ENCODE measurements at regions not wholly inside any gene's neighbourhood (a gene's known extent, or its start where the extent isn't known, plus 50 kb on each side); places are given as distances from the start of the nearest gene placed in this dataset.
"Not testable (repeated sequence)": the region's sequence is repeated elsewhere in the genome, so short reads cannot be mapped to it uniquely, and the experiment has no call there.

DNA sequence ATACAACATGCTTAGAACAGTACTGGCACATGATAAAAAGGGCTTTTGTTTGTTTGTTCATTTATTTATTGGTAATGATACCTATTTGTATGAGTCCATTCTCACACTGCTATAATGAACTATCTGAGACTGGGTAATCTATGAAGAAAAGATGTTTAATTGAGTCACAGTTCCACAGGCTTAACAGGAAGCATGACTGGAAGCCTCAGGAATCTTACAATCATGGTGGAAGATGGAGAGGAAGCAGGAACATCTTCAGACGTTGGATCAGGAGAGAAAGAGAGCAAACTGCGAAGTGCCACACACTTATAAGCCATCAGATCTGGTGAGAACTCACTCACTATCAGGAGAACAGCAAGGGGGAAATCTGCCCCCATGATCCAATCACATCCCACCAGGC lies 847.7 kb downstream of the CDH18 start:
- intact Hi-C loops (cut with DNase I) = no loop called here
- 43 to 77% (median 62%) methylated on average over 2 of the region's 2 CpGs for WGBS, 4 donors
- H3K4me1 ChIP-seq (replicated peaks in 1 of 2) = no peaks in the 10 kb centered on the region
- H3K36me3 ChIP-seq (replicated peaks in 1 of 2) = no peaks in the 10 kb centered on the region
- H3K27ac ChIP-seq = no peak overlapping the region
- DNase-seq = no peak
- H3K9me3 ChIP-seq (replicated peaks in 1 of 3) = no peaks in the 10 kb centered on the region
- H3K27me3 ChIP-seq = no peaks in the 10 kb centered on the region
- TF ChIP-seq POLR2A (IDR thresholded peaks at IDR 0.05) = no peak
- TF ChIP-seq, protein P1, sequence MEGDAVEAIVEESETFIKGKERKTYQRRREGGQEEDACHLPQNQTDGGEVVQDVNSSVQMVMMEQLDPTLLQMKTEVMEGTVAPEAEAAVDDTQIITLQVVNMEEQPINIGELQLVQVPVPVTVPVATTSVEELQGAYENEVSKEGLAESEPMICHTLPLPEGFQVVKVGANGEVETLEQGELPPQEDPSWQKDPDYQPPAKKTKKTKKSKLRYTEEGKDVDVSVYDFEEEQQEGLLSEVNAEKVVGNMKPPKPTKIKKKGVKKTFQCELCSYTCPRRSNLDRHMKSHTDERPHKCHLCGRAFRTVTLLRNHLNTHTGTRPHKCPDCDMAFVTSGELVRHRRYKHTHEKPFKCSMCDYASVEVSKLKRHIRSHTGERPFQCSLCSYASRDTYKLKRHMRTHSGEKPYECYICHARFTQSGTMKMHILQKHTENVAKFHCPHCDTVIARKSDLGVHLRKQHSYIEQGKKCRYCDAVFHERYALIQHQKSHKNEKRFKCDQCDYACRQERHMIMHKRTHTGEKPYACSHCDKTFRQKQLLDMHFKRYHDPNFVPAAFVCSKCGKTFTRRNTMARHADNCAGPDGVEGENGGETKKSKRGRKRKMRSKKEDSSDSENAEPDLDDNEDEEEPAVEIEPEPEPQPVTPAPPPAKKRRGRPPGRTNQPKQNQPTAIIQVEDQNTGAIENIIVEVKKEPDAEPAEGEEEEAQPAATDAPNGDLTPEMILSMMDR (IDR thresholded peaks at IDR 0.05) = no peak
- H3K4me3 ChIP-seq = no peak overlapping the region

DNA sequence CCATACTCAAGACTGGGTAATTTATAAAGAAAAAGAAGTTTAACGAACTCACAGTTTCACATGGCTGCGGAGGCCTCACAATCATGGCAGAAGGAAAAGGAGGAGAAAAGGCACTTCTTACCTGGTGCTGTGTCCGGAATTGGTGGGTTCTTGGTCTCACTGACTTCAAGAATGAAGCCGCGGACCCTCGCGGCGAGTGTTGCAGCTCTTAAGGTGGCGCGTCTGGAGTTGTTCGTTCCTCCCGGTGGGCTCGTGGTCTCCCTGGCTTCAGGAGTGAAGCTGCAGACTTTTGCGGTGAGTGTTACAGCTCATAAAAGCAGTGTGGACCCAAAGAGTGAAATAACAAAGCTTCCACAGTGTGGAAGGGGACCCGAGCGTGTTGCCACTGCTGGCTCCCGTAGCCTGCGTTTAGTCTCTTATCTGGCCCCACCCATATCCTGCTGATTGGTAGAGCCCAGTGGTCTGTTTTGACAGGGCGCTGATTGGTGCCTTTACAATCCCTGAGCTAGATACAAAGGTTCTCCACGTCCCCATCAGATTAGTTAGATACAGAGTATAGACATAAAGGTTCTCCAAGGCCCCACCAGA lies 846.0 kb downstream of the CDH18 start:
- DNase-seq; H3K27me3 ChIP-seq; H3K4me3 ChIP-seq; intact Hi-C loops (cut with DNase I); H3K27ac ChIP-seq; H3K4me1 ChIP-seq (replicated peaks in 1 of 2); H3K36me3 ChIP-seq (replicated peaks in 1 of 2); H3K9me3 ChIP-seq (replicated peaks in 1 of 3): not testable (repeated sequence)
- 90 to 95% (median 94%) methylated on average over 20 of the region's 20 CpGs for WGBS, 4 donors

DNA sequence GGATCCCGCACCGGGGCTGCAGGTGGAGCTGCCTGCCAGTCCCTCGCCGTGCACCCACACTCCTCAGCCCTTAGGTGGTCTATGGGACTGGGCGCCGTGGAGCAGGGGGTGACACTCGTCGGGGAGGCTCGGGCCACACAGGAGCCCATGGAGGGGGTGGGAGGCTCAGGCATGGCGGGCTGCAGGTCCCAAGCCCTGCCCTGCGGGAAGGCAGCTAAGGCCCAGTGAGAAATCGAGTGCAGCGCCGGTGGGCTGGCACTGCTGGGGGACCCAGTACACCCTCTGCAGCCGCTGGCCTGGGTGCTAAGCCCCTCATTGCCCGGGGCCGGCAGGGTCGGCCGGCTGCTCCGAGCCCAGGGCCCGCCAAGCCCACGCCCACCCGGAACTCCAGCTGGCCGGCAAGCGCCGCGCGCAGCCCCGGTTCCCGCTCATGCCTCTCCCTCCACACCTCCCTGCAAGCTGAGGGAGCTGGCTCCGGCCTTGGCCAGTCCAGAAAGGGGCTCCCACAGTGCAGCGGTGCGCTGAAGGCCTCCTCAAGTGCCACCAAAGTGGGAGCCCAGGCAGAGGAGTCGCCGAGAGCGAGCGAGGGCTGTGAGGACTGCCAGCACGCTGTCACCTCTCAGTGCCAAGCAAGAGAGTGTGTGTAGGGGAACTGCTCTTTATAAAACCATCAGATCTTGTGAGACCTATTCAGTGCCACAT lies 845.1 kb downstream of the CDH18 start:
- intact Hi-C loops (cut with DNase I); DNase-seq: not testable (repeated sequence)
- 67 to 92% (median 90%) methylated on average over 3 to 35 of the region's 38 CpGs for WGBS, 4 donors

DNA sequence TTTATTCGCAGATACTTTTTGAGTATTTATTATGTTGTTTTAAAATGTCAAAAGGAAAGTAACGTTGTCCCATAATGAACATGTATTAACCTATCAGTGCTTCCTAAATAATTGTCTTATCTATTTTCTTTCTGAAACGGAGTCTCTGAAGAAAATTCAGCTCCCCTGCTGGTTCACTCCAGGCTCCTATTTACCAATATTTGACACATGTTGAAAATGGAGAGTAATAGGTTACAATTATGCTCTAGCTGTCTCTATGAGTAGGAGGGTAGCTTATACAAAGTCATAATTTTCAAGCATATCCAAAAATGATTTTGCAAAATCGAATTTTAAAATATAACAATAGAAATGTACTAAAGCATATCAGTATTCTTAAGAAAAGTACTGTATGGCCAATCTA lies 844.1 kb downstream of the CDH18 start:
- 54 to 67% (median 62%) methylated on average over 4 of the region's 4 CpGs for WGBS, 4 donors
- no peaks in the 10 kb centered on the region for H3K9me3 ChIP-seq (replicated peaks in 1 of 3)
- H3K36me3 ChIP-seq (replicated peaks in 1 of 2) = no peaks in the 10 kb centered on the region
- no peak overlapping the region for H3K4me3 ChIP-seq
- TF ChIP-seq POLR2A (IDR thresholded peaks at IDR 0.05) = no peak
- TF ChIP-seq, protein P1 (IDR thresholded peaks at IDR 0.05) = no peak
- H3K27ac ChIP-seq = no peak overlapping the region
- H3K4me1 ChIP-seq (replicated peaks in 1 of 2) = no peaks in the 10 kb centered on the region
- DNase-seq = no peak
- H3K27me3 ChIP-seq = no peaks in the 10 kb centered on the region
- intact Hi-C loops (cut with DNase I) = no loop called here

More for the DNA sequence above, 845.1 kb downstream of the CDH18 start:
- H3K36me3 ChIP-seq (replicated peaks in 1 of 2); H3K27ac ChIP-seq; H3K4me1 ChIP-seq (replicated peaks in 1 of 2); H3K4me3 ChIP-seq; H3K9me3 ChIP-seq (replicated peaks in 1 of 3); H3K27me3 ChIP-seq: not testable (repeated sequence)

DNA sequence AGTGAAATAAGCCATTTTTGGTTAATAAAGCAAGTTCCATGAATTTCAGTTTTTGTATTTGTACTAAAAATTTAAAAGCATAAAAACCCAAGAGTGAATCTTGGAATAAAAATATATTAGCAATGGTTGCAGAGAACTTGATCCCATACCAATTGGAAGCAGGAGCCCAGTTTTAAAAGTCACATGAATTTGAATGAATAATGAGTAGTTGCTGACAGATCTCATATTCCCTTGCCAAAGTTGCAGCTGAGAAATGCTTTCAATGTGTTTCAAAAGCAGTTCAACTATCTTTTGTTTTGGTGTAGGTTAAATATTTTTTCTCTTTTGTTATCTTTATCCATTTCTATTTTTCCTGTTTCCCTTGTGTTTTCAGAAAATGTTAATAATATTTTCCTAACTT lies 818.6 kb downstream of the CDH18 start:
- H3K4me3 ChIP-seq = no peak overlapping the region
- TF ChIP-seq, protein P1 (IDR thresholded peaks at IDR 0.05) = no peak
- no peak for TF ChIP-seq POLR2A (IDR thresholded peaks at IDR 0.05)
- no peak overlapping the region for H3K27ac ChIP-seq
- intact Hi-C loops (cut with DNase I) = no loop called here
- no peaks in the 10 kb centered on the region for H3K27me3 ChIP-seq
- no peaks in the 10 kb centered on the region for H3K9me3 ChIP-seq (replicated peaks in 1 of 3)
- H3K36me3 ChIP-seq (replicated peaks in 1 of 2) = no peaks in the 10 kb centered on the region
- DNase-seq = no peak
- no peaks in the 10 kb centered on the region for H3K4me1 ChIP-seq (replicated peaks in 1 of 2)

All from adrenal gland (tissue), 9 donors.